GM10248 (cell line): ENCODE measurements at regions not wholly inside any gene's neighbourhood (a gene's known extent, or its start where the extent isn't known, plus 50 kb on each side); places are given as distances from the start of the nearest gene placed in this dataset.
"Not testable (repeated sequence)": the region's sequence is repeated elsewhere in the genome, so short reads cannot be mapped to it uniquely, and the experiment has no call there.

Experiments
- CTCF ChIA-PET: fragments of 300-600 bp; sonication (Branson Sonifier 250); formaldehyde crosslinking; extraction: SDS; loops from one replicate; lab custom pipeline; 2021; ENCODE audit warnings: antibody characterized with exemption; lab: Yijun Ruan, JAX
- POLR2A ChIA-PET: fragments of 350-650 bp; sonication (Branson Sonifier 250); formaldehyde crosslinking; extraction: SDS; loops from one replicate; lab custom pipeline; 2020; ENCODE audit warnings: antibody characterized with exemption; lab: Yijun Ruan, JAX
- DNase-seq: peaks from one replicate; pipeline ENCODE4 v3.0.0; 2012; ENCODE audit errors: extremely low spot score
- TF ChIP-seq, protein P1 (sequence below): IDR thresholded peaks from 2 replicates; pipeline ENCODE4 v1.5.1; 2012; ENCODE audit warnings: mild to moderate bottlenecking, low read depth; ENCODE audit errors: extremely low read depth, missing control alignments, control extremely low read depth

DNA sequence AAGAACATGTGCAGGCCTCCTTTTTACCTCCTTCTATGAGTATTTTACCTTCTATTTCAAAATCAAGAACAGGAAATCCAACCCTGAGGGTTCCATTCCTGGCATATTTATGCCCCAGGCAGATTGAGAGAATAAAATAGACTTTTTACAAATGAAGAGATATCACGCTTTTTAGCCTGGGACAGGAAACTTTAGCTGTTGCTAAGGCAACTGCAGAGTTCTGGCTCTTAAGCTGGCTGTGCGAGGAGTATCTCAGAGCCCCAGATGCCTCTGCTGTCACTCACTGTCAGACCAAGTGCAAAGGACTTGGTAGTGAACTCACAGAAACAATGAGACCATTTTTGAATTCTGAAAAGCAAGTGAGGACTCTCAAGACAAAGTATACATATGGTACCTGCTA is 69.5 kb upstream of the HSPB3 start:
- DNase-seq: no peak
- ChIA-PET POLR2A (no interaction called here), CTCF (interaction anchor here (0.8 to 1.3 kb wide), 3 partner anchors 33 to 104 kb away, joined by 3 to 5 read pairs (median 4); no protein-coding TSS in a partner anchor)
- TF ChIP-seq, protein P1, sequence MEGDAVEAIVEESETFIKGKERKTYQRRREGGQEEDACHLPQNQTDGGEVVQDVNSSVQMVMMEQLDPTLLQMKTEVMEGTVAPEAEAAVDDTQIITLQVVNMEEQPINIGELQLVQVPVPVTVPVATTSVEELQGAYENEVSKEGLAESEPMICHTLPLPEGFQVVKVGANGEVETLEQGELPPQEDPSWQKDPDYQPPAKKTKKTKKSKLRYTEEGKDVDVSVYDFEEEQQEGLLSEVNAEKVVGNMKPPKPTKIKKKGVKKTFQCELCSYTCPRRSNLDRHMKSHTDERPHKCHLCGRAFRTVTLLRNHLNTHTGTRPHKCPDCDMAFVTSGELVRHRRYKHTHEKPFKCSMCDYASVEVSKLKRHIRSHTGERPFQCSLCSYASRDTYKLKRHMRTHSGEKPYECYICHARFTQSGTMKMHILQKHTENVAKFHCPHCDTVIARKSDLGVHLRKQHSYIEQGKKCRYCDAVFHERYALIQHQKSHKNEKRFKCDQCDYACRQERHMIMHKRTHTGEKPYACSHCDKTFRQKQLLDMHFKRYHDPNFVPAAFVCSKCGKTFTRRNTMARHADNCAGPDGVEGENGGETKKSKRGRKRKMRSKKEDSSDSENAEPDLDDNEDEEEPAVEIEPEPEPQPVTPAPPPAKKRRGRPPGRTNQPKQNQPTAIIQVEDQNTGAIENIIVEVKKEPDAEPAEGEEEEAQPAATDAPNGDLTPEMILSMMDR: no peak

DNA sequence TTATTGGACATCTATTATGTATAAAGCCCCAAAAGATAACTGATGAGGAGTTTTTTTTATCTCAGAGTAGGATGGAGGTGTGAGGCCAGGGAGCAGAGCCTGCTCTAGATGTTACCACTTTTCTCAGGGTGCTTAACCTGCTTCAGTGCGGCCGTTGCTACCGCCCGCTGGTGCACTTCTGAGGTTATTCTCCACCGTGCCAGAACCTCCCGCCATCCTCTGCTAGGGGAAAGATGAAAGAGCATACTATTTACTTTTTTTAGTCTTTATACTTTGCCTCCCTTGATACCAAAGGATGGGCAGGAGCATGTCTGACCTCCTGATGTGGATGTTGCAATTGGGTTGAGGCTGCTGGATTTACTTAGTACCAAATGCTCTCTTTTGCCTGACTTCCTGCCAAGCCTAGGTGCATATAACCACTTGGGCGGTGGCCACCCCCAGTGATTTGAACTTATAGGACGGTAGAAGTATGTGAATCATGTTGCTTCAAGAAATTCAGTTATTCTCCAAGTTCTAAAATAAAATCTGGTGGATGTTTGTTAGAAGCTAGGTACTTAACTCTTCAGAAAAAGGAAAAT is 71.1 kb upstream of the HSPB3 start:
- DNase-seq: no peak
- CTCF ChIA-PET: interaction anchor here (1.6 kb wide), 1 partner anchor 24 kb away, joined by 3 read pairs; no protein-coding TSS in a partner anchor
- POLR2A ChIA-PET: no interaction called here
- TF ChIP-seq, protein P1: no peak

DNA sequence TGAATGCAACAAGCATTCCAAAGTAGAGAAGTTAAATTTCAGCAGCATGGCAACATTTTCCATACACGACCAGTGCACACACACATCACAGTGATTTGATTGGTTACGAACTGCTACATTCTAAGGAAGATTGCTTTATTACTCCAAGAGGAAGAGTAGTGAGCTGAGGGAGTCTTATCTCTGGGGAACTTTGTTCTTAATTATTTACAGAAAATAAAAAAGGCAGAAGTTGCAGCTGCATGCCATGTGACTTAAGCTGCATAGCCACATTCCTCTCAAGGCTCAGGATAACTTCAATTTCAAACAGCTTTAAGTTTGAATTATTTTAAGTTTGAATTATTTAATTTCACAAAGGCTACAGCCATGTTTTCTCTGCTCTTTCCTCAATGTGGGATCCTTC is 71.6 kb upstream of the HSPB3 start:
- DNase-seq: no peak
- CTCF ChIA-PET: interaction anchor here (1.6 kb wide), 1 partner anchor 23 kb away, joined by 3 read pairs; no protein-coding TSS in a partner anchor
- TF ChIP-seq, protein P1: no peak
- POLR2A ChIA-PET: no interaction called here

DNA sequence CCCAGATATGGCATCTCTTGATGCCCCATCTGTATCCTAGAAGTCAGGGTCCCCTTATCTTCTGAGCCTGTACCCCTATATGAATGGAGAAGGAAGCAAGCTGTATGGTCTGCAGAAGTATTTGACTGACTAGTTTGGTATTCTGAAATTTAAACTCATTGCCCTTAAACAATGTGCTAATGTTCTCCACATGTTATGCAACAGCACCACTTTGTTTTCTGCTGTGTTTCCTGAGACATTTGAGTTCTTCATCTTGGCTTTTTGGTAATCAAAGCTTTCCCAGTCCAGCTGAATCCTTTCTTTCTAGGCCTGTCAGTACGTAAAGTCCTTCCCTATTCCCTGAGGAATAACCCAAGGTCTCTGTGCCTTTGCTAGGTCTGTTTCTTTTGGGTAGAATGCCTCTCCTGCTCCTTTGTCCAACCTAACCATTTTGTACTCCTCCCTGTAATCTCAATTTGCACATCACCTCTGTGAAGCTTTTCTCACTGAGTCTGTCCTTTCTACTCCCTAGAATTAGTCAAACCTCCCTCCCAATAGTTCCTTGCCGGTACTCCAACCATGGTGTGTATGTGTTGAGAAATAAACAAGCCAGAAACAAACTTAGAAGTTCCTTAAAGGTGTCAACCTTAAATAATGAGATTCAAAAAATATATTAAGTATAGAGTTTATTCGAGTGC is 72.1 kb upstream of the HSPB3 start:
- TF ChIP-seq, protein P1: no peak
- POLR2A ChIA-PET: no interaction called here
- DNase-seq: no peak
- CTCF ChIA-PET: interaction anchor here (1.6 kb wide), 1 partner anchor 23 kb away, joined by 3 read pairs; no protein-coding TSS in a partner anchor

DNA sequence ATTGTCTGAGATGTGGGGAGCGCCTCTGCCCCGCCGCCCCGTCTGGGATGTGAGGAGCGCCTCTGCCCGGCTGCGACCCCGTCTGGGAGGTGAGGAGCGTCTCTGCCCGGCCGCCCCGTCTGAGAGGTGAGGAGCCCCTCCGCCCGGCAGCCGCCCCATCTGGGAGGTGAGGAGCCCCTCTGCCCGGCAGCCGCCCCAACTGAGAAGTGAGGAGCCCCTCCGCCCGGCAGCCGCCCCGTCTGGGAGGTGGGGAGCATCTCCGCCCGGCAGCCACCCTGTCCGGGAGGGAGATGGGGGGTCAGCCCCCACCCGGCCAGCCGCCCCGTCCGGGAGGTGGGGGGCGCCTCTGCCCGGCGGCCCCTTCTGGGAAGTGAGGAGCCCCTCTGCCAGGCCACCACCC is 70.9 kb upstream of the ARL15 start:
- CTCF ChIA-PET, DNase-seq: not testable (repeated sequence)

DNA sequence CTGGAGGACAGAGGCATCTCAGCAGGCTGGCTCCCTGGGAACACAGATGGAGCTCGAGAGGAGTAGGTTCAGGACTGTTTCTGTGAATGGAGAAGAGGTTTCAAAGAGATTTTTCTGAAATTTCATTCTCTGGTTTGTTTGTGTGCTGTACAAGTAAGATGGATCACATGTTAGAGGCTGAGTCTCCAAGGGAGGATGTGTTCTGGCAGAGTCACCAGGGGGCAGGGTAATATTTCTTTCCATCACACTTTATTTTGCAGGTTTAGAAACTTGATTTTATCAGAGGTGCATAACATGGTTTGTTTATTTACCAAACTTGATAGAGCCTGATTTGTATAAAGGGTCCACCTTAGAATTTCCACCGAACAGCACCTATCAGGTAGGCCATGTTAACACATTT is 69.2 kb upstream of the ARL15 start:
- ChIA-PET CTCF (interaction anchor here (0.6 to 2.3 kb wide), 6 partner anchors 10 to 109 kb away, joined by 3 to 12 read pairs (median 3); no protein-coding TSS in a partner anchor), POLR2A (no interaction called here)
- TF ChIP-seq, protein P1: no peak
- peak; percentile 20 for DNase-seq

More for the DNA sequence above, 70.9 kb upstream of the ARL15 start:
- POLR2A ChIA-PET: not testable (repeated sequence)

DNA sequence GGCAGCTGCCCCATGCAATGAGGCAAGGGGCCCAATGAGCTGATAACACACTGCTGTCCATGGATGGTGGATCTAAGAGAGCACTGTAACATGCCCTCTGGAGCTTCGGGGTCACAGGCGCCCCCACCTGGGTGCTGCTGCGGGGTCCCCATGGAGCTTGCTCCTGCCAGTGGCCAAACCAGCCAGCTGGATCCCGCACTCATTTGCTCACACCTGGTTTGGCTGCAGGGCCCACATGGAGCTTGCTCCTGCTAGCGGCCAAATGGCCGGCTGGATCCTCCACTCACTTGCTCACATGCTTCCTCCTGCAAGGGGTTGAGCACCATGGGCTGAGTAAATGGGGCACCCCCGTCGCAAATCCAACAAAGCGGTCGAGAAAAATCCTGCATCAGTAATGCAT is 68.3 kb upstream of the ARL15 start:
- TF ChIP-seq, protein P1: no peak
- ChIA-PET CTCF (interaction anchor here (0.7 to 2.3 kb wide), 4 partner anchors 10 to 489 kb away, joined by 3 to 12 read pairs (median 7); no protein-coding TSS in a partner anchor), POLR2A (interaction anchor here (0.7 kb wide), 1 partner anchor 68 kb away, joined by 3 read pairs; the partner anchor contains the start of gene ARL15)
- DNase-seq: no peak

DNA sequence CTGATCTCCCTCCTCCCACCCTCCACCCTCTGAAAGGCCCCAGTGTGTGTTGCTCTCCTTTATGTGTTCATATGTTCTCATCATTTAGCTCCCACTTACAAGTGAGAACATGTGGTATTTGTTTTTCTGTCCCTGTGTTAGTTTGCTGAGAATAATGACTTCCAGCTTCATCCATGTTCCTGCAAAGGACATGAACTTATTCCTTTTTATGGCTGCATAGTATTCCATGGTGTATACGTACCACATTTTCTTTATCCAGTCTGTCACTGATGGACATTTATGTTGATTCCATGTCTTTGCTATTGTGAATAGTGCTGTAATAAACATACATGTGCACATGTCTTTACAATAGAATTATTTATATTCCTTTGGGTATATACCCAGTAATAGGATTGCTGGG is 67.0 kb upstream of the ARL15 start:
- POLR2A ChIA-PET, DNase-seq, CTCF ChIA-PET: not testable (repeated sequence)
